ENCODE measurements at regions not wholly inside any gene's neighbourhood (a gene's known extent, or its start where the extent isn't known, plus 50 kb on each side); places are given as distances from the start of the nearest gene placed in this dataset.
"Not testable (repeated sequence)": the region's sequence is repeated elsewhere in the genome, so short reads cannot be mapped to it uniquely, and the experiment has no call there.

- TF ChIP-seq POLR2AphosphoS5 (IDR thresholded peaks at IDR 0.05; ENCODE audit: low read depth, low read length); POLR2A (IDR thresholded peaks at IDR 0.05; ENCODE audit: low read depth, low read length); TAF1 (IDR thresholded peaks at IDR 0.05; ENCODE audit: borderline replicate concordance, low read depth, low read length): not testable (repeated sequence)
Measured at GRCh38 chr5:103377638-103378037, 119.1 kb downstream of the MACIR start.

All from GM12892 (cell line).